ENCODE measurements at regions not wholly inside any gene's neighbourhood (a gene's known extent, or its start where the extent isn't known, plus 50 kb on each side); places are given as distances from the start of the nearest gene placed in this dataset.
A peak's percentile ranks its signal among the peaks of the same experiment; 100 is the strongest.

GRCh38 chr14:61202124-61202523 lies 79.0 kb downstream of the TMEM30B start:
- Histone ChIP-seq H3K27ac (ENCODE audit: low read depth, low read length) (no peak overlapping the region), H3K14ac (ENCODE audit: low read length) (no peak overlapping the region), H4K8ac (ENCODE audit: low read depth, low read length) (no peak overlapping the region), H2AFZ (ENCODE audit: insufficient read depth, low read length, poor library complexity) (no peak overlapping the region), H2BK5ac (ENCODE audit: low read depth, low read length, poor library complexity) (no peak overlapping the region), H3K9ac (ENCODE audit: low read length) (no peak overlapping the region), H3K4me3 (ENCODE audit: low read depth, low read length) (no peak overlapping the region), H4K12ac (ENCODE audit: low read depth, low read length) (no peak overlapping the region), H3K18ac (ENCODE audit: low read length) (no peak overlapping the region), H3K4me1 (ENCODE audit: control insufficient read depth in 1 of 2, insufficient read depth in 2 of 2, low read length in 2 of 2) (no peaks in the 10 kb centered on the region), H3K4ac (ENCODE audit: low read depth, low read length) (no peak overlapping the region), H2BK12ac (ENCODE audit: low read length) (no peak overlapping the region), H4K91ac (ENCODE audit: low read depth, low read length) (no peak overlapping the region), H3K36me3 (ENCODE audit: control insufficient read depth in 1 of 2, insufficient read depth in 2 of 2, low read length in 2 of 2) (no peaks in the 10 kb centered on the region), H3K27me3 (ENCODE audit: insufficient read depth, low read length) (no peaks in the 10 kb centered on the region), H3K79me1 (ENCODE audit: low read length) (no peaks in the 10 kb centered on the region), H2BK120ac (ENCODE audit: insufficient read depth, low read length, poor library complexity) (no peak overlapping the region), H3K4me2 (ENCODE audit: low read length) (no peak overlapping the region), H3K23ac (ENCODE audit: low read length) (no peak overlapping the region), H2AK5ac (ENCODE audit: low read length) (no peak overlapping the region), H3K9me3 (ENCODE audit: insufficient read depth, low read depth, low read length) (no peaks in the 10 kb centered on the region), H3K79me2 (ENCODE audit: control insufficient read depth, insufficient read depth, low read length, poor library complexity) (no peaks in the 10 kb centered on the region)
- WGBS (ENCODE audit: extremely low coverage, insufficient coverage, insufficient read length), result no CpG with 5 or more reads among the region's 3 CpGs
- no peak for DNase-seq

- Histone ChIP-seq H2AFZ (ENCODE audit: insufficient read depth, low read length, poor library complexity) (no peak overlapping the region), H3K27ac (ENCODE audit: low read depth, low read length) (no peak overlapping the region), H2BK5ac (ENCODE audit: low read depth, low read length, poor library complexity) (no peak overlapping the region), H4K12ac (ENCODE audit: low read depth, low read length) (no peak overlapping the region), H4K91ac (ENCODE audit: low read depth, low read length) (no peak overlapping the region), H3K27me3 (ENCODE audit: insufficient read depth, low read length) (no peaks in the 10 kb centered on the region), H4K8ac (ENCODE audit: low read depth, low read length) (no peak overlapping the region), H3K36me3 (ENCODE audit: control insufficient read depth in 1 of 2, insufficient read depth in 2 of 2, low read length in 2 of 2) (no peaks in the 10 kb centered on the region), H3K9ac (ENCODE audit: low read length) (no peak overlapping the region), H3K14ac (ENCODE audit: low read length) (no peak overlapping the region), H3K4me2 (ENCODE audit: low read length) (no peak overlapping the region), H3K79me1 (ENCODE audit: low read length) (no peaks in the 10 kb centered on the region), H3K4me1 (ENCODE audit: control insufficient read depth in 1 of 2, insufficient read depth in 2 of 2, low read length in 2 of 2) (no peaks in the 10 kb centered on the region), H3K18ac (ENCODE audit: low read length) (no peak overlapping the region), H2BK12ac (ENCODE audit: low read length) (no peak overlapping the region), H3K4ac (ENCODE audit: low read depth, low read length) (no peak overlapping the region), H3K23ac (ENCODE audit: low read length) (no peak overlapping the region), H3K79me2 (ENCODE audit: control insufficient read depth, insufficient read depth, low read length, poor library complexity) (no peaks in the 10 kb centered on the region), H3K9me3 (ENCODE audit: insufficient read depth, low read depth, low read length) (no peaks in the 10 kb centered on the region), H2BK120ac (ENCODE audit: insufficient read depth, low read length, poor library complexity) (no peak overlapping the region), H3K4me3 (ENCODE audit: low read depth, low read length) (no peak overlapping the region), H2AK5ac (ENCODE audit: low read length) (no peak overlapping the region)
- no CpG with 5 or more reads among the region's 3 CpGs for WGBS (ENCODE audit: extremely low coverage, insufficient coverage, insufficient read length)
- DNase-seq, result no peak
Observed at GRCh38 chr14:61201171-61201570, 80.0 kb downstream of the TMEM30B start.

- no peaks in the 10 kb centered on the region for H3K9me3 ChIP-seq (ENCODE audit: insufficient read depth, low read depth, low read length)
- no peak overlapping the region for H2BK120ac ChIP-seq (ENCODE audit: insufficient read depth, low read length, poor library complexity)
- no peak overlapping the region for H3K4me2 ChIP-seq (ENCODE audit: low read length)
- H3K36me3 ChIP-seq (ENCODE audit: control insufficient read depth in 1 of 2, insufficient read depth in 2 of 2, low read length in 2 of 2), result no peaks in the 10 kb centered on the region
- no peaks in the 10 kb centered on the region for H3K27me3 ChIP-seq (ENCODE audit: insufficient read depth, low read length)
- no peak overlapping the region for H2AK5ac ChIP-seq (ENCODE audit: low read length)
- H3K79me1 ChIP-seq (ENCODE audit: low read length), result no peaks in the 10 kb centered on the region
- H3K18ac ChIP-seq (ENCODE audit: low read length), result no peak overlapping the region
- H2BK12ac ChIP-seq (ENCODE audit: low read length), result no peak overlapping the region
- no peak for DNase-seq
- H3K27ac ChIP-seq (ENCODE audit: low read depth, low read length), result no peak overlapping the region
- no peaks in the 10 kb centered on the region for H3K79me2 ChIP-seq (ENCODE audit: control insufficient read depth, insufficient read depth, low read length, poor library complexity)
- H3K9ac ChIP-seq (ENCODE audit: low read length), result no peak overlapping the region
- no peak overlapping the region for H3K4me3 ChIP-seq (ENCODE audit: low read depth, low read length)
- no peak overlapping the region for H2BK5ac ChIP-seq (ENCODE audit: low read depth, low read length, poor library complexity)
- no peak overlapping the region for H3K14ac ChIP-seq (ENCODE audit: low read length)
- H4K91ac ChIP-seq (ENCODE audit: low read depth, low read length), result no peak overlapping the region
- H3K23ac ChIP-seq (ENCODE audit: low read length), result no peak overlapping the region
- no CpG with 5 or more reads among the region's 4 CpGs for WGBS (ENCODE audit: extremely low coverage, insufficient coverage, insufficient read length)
- H3K4ac ChIP-seq (ENCODE audit: low read depth, low read length), result no peak overlapping the region
- no peak overlapping the region for H4K8ac ChIP-seq (ENCODE audit: low read depth, low read length)
- H4K12ac ChIP-seq (ENCODE audit: low read depth, low read length), result no peak overlapping the region
- H3K4me1 ChIP-seq (ENCODE audit: control insufficient read depth in 1 of 2, insufficient read depth in 2 of 2, low read length in 2 of 2), result no peaks in the 10 kb centered on the region
- no peak overlapping the region for H2AFZ ChIP-seq (ENCODE audit: insufficient read depth, low read length, poor library complexity)
Observed at GRCh38 chr14:61197416-61197815, 83.7 kb downstream of the TMEM30B start.

GRCh38 chr14:61196792-61197191 lies 84.3 kb downstream of the TMEM30B start:
- Histone ChIP-seq H4K12ac (ENCODE audit: low read depth, low read length) (no peak overlapping the region), H3K4me3 (ENCODE audit: low read depth, low read length) (no peak overlapping the region), H3K27me3 (ENCODE audit: insufficient read depth, low read length) (no peaks in the 10 kb centered on the region), H3K9me3 (ENCODE audit: insufficient read depth, low read depth, low read length) (no peaks in the 10 kb centered on the region), H2AK5ac (ENCODE audit: low read length) (no peak overlapping the region), H3K4ac (ENCODE audit: low read depth, low read length) (no peak overlapping the region), H3K23ac (ENCODE audit: low read length) (no peak overlapping the region), H3K9ac (ENCODE audit: low read length) (no peak overlapping the region), H2AFZ (ENCODE audit: insufficient read depth, low read length, poor library complexity) (no peak overlapping the region), H2BK120ac (ENCODE audit: insufficient read depth, low read length, poor library complexity) (no peak overlapping the region), H4K91ac (ENCODE audit: low read depth, low read length) (no peak overlapping the region), H3K4me1 (ENCODE audit: control insufficient read depth in 1 of 2, insufficient read depth in 2 of 2, low read length in 2 of 2) (no peaks in the 10 kb centered on the region), H3K79me1 (ENCODE audit: low read length) (no peaks in the 10 kb centered on the region), H3K14ac (ENCODE audit: low read length) (no peak overlapping the region), H2BK12ac (ENCODE audit: low read length) (no peak overlapping the region), H3K4me2 (ENCODE audit: low read length) (no peak overlapping the region), H3K27ac (ENCODE audit: low read depth, low read length) (no peak overlapping the region), H4K8ac (ENCODE audit: low read depth, low read length) (no peak overlapping the region), H3K36me3 (ENCODE audit: control insufficient read depth in 1 of 2, insufficient read depth in 2 of 2, low read length in 2 of 2) (no peaks in the 10 kb centered on the region), H2BK5ac (ENCODE audit: low read depth, low read length, poor library complexity) (no peak overlapping the region), H3K79me2 (ENCODE audit: control insufficient read depth, insufficient read depth, low read length, poor library complexity) (no peaks in the 10 kb centered on the region), H3K18ac (ENCODE audit: low read length) (no peak overlapping the region)
- peak in 1 of 2 donors; percentile 25 for DNase-seq
- WGBS (ENCODE audit: extremely low coverage, insufficient coverage, insufficient read length), result no CpG with 5 or more reads among the region's 3 CpGs

All from trophoblast cell (in vitro differentiated cells and primary cell).